ENCODE measurements at regions not wholly inside any gene's neighbourhood (a gene's known extent, or its start where the extent isn't known, plus 50 kb on each side); places are given as distances from the start of the nearest gene placed in this dataset.

DNA sequence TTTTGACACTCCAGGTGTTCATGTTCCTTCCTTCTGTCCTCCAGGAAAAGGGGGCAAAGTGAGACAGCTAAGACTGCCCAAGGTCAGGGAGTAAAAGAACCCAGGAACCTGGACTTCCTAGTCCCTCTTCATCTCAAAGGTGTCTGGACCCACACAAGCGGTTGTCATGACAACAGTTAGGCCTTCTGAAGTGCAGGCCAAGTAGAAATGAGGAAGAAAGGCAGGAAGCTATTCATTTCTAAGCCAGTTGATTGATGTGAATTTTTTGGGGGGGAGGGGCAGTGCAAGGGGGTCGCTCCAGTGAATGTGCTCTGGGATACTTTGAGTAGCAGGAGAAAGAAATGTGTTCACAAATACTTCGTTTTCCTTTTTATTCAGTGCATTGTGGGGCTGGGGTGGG lies 114.3 kb downstream of the NAV1 start:
- intact Hi-C loops (cut with micrococcal nuclease; ENCODE audit: unreplicated experiment) (no loop called here), in situ Hi-C loops (cut with HindIII; ENCODE audit: low pct_unique_long_range_greater_than_20kb, low sequenced_read_pairs) (no loop called here)
- H3K27ac ChIP-seq (ENCODE audit: low read length) = no peak overlapping the region
- BruUV-seq (replicated peaks) = no TSS peak
- H3K4me1 ChIP-seq (ENCODE audit: control insufficient read depth, insufficient read depth, low read length) = peaks cover 6% of the 10 kb centered on the region; the same call in 1 of the 2 replicates
- no peak for DNase-seq (ENCODE audit: low read depth, low spot score)
- no peaks in the 10 kb centered on the region for H3K9me3 ChIP-seq (ENCODE audit: control insufficient read depth, insufficient read depth, low read depth, low read length)
- TF ChIP-seq POLR2AphosphoS5 (IDR thresholded peaks at IDR 0.05; ENCODE audit: low read depth, low read length) (no peak), SIN3A (IDR thresholded peaks at IDR 0.05; ENCODE audit: borderline replicate concordance, insufficient read depth, low read depth, low read length) (no peak), TCF7L2 (IDR thresholded peaks at IDR 0.05; ENCODE audit: low read depth, low read length) (no peak)
- TF ChIP-seq, protein P1, sequence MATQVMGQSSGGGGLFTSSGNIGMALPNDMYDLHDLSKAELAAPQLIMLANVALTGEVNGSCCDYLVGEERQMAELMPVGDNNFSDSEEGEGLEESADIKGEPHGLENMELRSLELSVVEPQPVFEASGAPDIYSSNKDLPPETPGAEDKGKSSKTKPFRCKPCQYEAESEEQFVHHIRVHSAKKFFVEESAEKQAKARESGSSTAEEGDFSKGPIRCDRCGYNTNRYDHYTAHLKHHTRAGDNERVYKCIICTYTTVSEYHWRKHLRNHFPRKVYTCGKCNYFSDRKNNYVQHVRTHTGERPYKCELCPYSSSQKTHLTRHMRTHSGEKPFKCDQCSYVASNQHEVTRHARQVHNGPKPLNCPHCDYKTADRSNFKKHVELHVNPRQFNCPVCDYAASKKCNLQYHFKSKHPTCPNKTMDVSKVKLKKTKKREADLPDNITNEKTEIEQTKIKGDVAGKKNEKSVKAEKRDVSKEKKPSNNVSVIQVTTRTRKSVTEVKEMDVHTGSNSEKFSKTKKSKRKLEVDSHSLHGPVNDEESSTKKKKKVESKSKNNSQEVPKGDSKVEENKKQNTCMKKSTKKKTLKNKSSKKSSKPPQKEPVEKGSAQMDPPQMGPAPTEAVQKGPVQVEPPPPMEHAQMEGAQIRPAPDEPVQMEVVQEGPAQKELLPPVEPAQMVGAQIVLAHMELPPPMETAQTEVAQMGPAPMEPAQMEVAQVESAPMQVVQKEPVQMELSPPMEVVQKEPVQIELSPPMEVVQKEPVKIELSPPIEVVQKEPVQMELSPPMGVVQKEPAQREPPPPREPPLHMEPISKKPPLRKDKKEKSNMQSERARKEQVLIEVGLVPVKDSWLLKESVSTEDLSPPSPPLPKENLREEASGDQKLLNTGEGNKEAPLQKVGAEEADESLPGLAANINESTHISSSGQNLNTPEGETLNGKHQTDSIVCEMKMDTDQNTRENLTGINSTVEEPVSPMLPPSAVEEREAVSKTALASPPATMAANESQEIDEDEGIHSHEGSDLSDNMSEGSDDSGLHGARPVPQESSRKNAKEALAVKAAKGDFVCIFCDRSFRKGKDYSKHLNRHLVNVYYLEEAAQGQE (IDR thresholded peaks at IDR 0.05; ENCODE audit: insufficient read depth in 1 of 2, low read depth in 2 of 2, low read length in 1 of 2) = no peak
- TF ChIP-seq, protein P2, sequence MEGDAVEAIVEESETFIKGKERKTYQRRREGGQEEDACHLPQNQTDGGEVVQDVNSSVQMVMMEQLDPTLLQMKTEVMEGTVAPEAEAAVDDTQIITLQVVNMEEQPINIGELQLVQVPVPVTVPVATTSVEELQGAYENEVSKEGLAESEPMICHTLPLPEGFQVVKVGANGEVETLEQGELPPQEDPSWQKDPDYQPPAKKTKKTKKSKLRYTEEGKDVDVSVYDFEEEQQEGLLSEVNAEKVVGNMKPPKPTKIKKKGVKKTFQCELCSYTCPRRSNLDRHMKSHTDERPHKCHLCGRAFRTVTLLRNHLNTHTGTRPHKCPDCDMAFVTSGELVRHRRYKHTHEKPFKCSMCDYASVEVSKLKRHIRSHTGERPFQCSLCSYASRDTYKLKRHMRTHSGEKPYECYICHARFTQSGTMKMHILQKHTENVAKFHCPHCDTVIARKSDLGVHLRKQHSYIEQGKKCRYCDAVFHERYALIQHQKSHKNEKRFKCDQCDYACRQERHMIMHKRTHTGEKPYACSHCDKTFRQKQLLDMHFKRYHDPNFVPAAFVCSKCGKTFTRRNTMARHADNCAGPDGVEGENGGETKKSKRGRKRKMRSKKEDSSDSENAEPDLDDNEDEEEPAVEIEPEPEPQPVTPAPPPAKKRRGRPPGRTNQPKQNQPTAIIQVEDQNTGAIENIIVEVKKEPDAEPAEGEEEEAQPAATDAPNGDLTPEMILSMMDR (IDR thresholded peaks at IDR 0.05) = no peak
- H3K36me3 ChIP-seq (ENCODE audit: control insufficient read depth, insufficient read depth, low read length) = no peaks in the 10 kb centered on the region
- POLR2A ChIA-PET = interaction anchor here (0.6 kb wide), 1 partner anchor 30 kb away, joined by 11 read pairs; no protein-coding TSS in a partner anchor
- no peak overlapping the region for H3K4me3 ChIP-seq (ENCODE audit: low read depth in 2 of 2, low read length in 2 of 2)
- ATAC-seq = no peak
- CTCF ChIA-PET = no interaction called here
- H3K27me3 ChIP-seq (ENCODE audit: control insufficient read depth, insufficient read depth, low read length) = no peaks in the 10 kb centered on the region; the same call in 1 of the 2 replicates

DNA sequence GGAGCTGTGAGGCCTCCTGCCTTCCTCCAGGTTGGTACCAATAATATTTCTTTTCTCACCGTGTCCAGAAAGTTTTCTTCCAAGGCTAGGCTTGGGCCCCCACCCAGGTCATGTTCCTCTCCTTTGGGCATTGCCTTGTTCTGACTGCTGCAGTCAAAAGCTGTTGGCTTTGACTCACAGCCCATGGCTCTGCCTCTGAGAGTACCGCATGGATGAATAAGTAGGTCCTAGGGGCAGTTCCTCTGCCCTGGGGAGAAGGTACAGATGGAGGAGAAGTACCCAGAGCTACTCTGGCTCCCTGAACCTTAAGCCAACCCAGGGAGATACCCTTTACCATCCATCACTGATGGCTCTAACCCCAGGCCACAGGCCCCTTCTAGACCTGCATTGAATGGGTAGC lies 115.0 kb downstream of the NAV1 start:
- H3K27me3 ChIP-seq (ENCODE audit: control insufficient read depth, insufficient read depth, low read length) = no peaks in the 10 kb centered on the region; the same call in 1 of the 2 replicates
- in situ Hi-C loops (cut with HindIII; ENCODE audit: low pct_unique_long_range_greater_than_20kb, low sequenced_read_pairs) = no loop called here
- TF ChIP-seq POLR2AphosphoS5 (IDR thresholded peaks at IDR 0.05; ENCODE audit: low read depth, low read length) (no peak), TCF7L2 (IDR thresholded peaks at IDR 0.05; ENCODE audit: low read depth, low read length) (no peak), SIN3A (IDR thresholded peaks at IDR 0.05; ENCODE audit: borderline replicate concordance, insufficient read depth, low read depth, low read length) (no peak)
- TF ChIP-seq, protein P2 (IDR thresholded peaks at IDR 0.05) = no peak
- TF ChIP-seq, protein P1 (IDR thresholded peaks at IDR 0.05; ENCODE audit: insufficient read depth in 1 of 2, low read depth in 2 of 2, low read length in 1 of 2) = no peak
- intact Hi-C loops (cut with micrococcal nuclease; ENCODE audit: unreplicated experiment) = no loop called here
- H3K9me3 ChIP-seq (ENCODE audit: control insufficient read depth, insufficient read depth, low read depth, low read length) = no peaks in the 10 kb centered on the region
- CTCF ChIA-PET = no interaction called here
- no peak overlapping the region for H3K4me3 ChIP-seq (ENCODE audit: low read depth in 2 of 2, low read length in 2 of 2)
- DNase-seq (ENCODE audit: low read depth, low spot score) (no peak), ATAC-seq (no peak)
- BruUV-seq (replicated peaks) = no TSS peak
- POLR2A ChIA-PET = no interaction called here
- peaks cover 6% of the 10 kb centered on the region; the same call in 1 of the 2 replicates for H3K4me1 ChIP-seq (ENCODE audit: control insufficient read depth, insufficient read depth, low read length)
- no peaks in the 10 kb centered on the region for H3K36me3 ChIP-seq (ENCODE audit: control insufficient read depth, insufficient read depth, low read length)
- no peak overlapping the region for H3K27ac ChIP-seq (ENCODE audit: low read length)
